ENCODE measurements at regions not wholly inside any gene's neighbourhood (a gene's known extent, or its start where the extent isn't known, plus 50 kb on each side); places are given as distances from the start of the nearest gene placed in this dataset.

GRCh38 chr16:22967521-22968095 is 153.6 kb downstream of the HS3ST2 start:
- no peak for DNase-seq (ENCODE audit: low read depth)

More at GRCh38 chr16:22967521-22968095, 153.6 kb downstream of the HS3ST2 start:
- no peak for TF ChIP-seq CTCF (conservative IDR thresholded peaks at IDR 0.05; ENCODE audit: low read length)
- H3K4me3 ChIP-seq (ENCODE audit: low read length): no peak overlapping the region

All from AG10803 (cell line).